OCI-LY7 (cell line): ENCODE measurements at regions not wholly inside any gene's neighbourhood (a gene's known extent, or its start where the extent isn't known, plus 50 kb on each side); places are given as distances from the start of the nearest gene placed in this dataset.

Source experiments
- CTCF ChIP-seq: fragments of 200-600 bp; sonication (generic); conservative IDR thresholded peaks from 2 replicates; pipeline ENCODE4 v1.5.1; 2014; ENCODE audit warnings: mild to moderate bottlenecking, antibody characterized with exemption, low read length, moderate library complexity, mixed read lengths
- EZH2phosphoT487 ChIP-seq: fragments of 200-600 bp; sonication (generic); IDR thresholded peaks from 2 replicates; pipeline ENCODE4 v1.6.1; 2018; ENCODE audit warnings: low read depth, borderline replicate concordance, mild to moderate bottlenecking, mixed run types, antibody characterized with exemption, low read length, moderate library complexity, mixed read lengths

DNA sequence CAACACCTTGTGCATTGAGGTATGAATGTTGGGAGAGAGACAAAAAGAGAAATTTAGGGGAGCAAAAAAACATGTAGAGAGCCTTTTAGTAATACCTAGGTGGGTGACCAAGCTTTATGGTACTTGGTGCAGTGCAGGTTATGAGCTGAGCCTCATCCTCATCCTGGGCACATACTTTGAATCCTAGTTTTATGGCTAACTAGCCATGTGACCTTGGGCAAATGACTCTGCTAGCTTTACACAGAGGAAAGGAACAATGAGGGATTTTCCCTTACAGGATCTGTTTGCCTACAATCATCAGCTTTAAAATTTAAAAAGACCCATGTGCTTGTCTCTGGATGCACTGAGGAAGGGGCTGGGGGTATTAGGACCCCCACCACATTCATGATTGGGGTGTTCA, 187.8 kb upstream of the ISX start:
- TF ChIP-seq CTCF (no peak), EZH2phosphoT487 (no peak)
